HCT116 (cell line): ENCODE measurements at regions not wholly inside any gene's neighbourhood (a gene's known extent, or its start where the extent isn't known, plus 50 kb on each side); places are given as distances from the start of the nearest gene placed in this dataset.

Experiments
- CBX3 ChIP-seq: IDR thresholded peaks from 2 replicates; pipeline ENCODE4 v1.6.1; 2012; ENCODE audit warnings: low read depth
- CTCF ChIP-seq, 3 experiments: fragments of 200-600 bp in 1 of 3; sonication (generic) in 1 of 3; IDR thresholded peaks in 2 of 3; conservative IDR thresholded peaks in 1 of 3; 2 replicates each; pipeline ENCODE4 v1.5.1; 2012 to 2017; ENCODE audit warnings: low read depth in 2 of 3, low read length in 2 of 3, antibody characterized with exemption in 1 of 3, borderline replicate concordance in 1 of 3, control low read depth in 1 of 3, mild to moderate bottlenecking in 1 of 3, mixed read lengths in 1 of 3, mixed run types in 1 of 3, moderate library complexity in 1 of 3; ENCODE audit not compliant: insufficient read depth in 1 of 3
- EZH2 ChIP-seq: fragments of 200-600 bp; sonication (generic); IDR thresholded peaks from 2 replicates; pipeline ENCODE4 v1.6.1; 2017; ENCODE audit warnings: antibody characterized with exemption, mixed run types
- JUND ChIP-seq: IDR thresholded peaks from 2 replicates; pipeline ENCODE4 v1.6.1; 2012
- MAX ChIP-seq: IDR thresholded peaks from 2 replicates; pipeline ENCODE4 v1.6.1; 2012

GRCh38 chr4:150023489-150023888 lies 54.8 kb upstream of the DCLK2 start:
- TF ChIP-seq EZH2 (no peak), CTCF (IDR thresholded peaks at IDR 0.05 in 2 of 3, conservative IDR thresholded peaks at IDR 0.05 in 1 of 3; ENCODE audit: borderline replicate concordance in 1 of 3, insufficient read depth in 1 of 3, low read depth in 2 of 3, low read length in 2 of 3) (no peak), JUND (no peak), MAX (no peak), CBX3 (no peak)
